NCI-H2107 treated with DMSO at 0.1 percent for 48 hours (cell line): ENCODE measurements at regions not wholly inside any gene's neighbourhood (a gene's known extent, or its start where the extent isn't known, plus 50 kb on each side); places are given as distances from the start of the nearest gene placed in this dataset.

ENCODE experiments used
- DNase-seq: peaks from one replicate; lab custom pipeline; 2025; ENCODE audit not compliant: unreplicated experiment; lab: John Stamatoyannopoulos, UW

DNA sequence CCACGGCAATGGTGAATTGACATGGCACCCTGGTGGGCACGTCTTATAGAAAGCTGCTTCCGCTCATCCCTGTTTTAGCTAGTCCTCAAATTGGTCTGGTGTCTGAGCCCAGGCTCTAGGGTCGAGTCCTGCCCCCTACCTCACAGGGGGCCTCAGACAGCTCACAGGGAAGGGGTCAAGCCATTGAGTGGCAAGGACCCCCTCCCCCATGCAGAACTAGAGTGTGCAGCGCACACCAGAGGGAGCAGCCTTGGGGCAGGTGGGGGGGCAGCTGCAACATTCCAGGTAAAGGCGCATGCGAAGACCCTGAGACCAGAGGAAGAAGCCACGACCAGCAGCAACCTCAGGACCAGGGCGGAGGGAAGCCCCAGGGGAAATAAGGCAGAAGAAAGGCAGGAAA, 240.4 kb upstream of the PPP2R2D start:
- DNase-seq, result no peak

DNA sequence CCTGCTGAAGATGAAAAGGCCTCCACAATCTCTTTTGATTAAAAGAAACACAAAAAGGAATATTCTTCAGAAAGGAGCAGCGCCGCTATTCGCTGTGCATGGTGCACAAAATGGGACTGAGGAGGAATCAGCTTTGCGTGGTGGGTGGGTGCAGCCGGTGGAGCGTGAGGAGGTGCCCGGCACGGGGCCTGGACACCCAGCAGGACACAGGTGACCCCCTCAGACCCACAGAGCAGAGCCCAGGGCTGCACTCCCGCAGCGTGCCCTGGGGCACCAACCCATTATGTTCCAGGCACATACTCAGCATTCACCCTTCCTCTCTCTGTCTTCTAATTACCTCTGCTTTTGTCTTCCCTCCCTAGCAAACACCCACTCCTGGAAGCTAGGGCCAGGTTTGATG, 238.0 kb upstream of the PPP2R2D start:
- DNase-seq, result no peak

GRCh38 chr10:131663351-131663750, 237.5 kb upstream of the PPP2R2D start:
- no peak for DNase-seq

DNA sequence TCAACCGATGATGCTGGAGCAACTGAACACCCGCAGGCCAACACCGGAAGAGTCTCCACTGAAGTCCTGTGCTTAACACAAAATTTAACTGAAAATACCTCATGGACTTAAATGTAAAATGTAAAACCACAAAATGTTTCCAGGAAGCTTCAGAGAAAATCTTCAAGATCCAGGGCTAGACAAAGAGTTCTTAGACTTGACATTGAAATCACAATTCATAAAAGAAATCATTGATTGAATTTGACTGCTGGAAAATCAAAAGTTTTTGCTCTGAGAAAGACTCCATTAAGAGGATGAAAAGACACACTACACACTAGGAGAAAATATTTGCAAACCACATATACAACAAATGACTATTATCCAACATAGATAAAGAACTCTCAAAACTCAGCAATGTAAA, 234.7 kb upstream of the PPP2R2D start:
- DNase-seq, result no peak

DNA sequence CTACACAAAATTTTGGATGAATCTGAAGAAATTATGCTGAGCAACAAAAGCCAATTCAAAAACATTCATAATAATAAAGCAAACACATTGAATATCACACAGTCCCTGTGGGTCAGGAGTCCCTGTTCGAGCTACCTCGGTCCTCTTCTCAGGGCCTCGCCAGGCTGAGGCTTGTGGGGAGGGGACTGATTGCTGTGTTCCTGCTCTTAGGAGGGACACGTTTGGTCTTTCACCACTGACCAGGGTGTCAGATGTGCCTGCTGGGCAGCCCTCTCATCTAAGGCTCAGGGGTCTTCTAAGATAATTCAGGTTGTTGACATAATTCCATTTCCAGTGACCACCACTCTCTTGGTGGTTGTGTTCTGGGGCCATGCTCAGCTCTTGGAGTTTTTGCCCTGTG, 233.8 kb upstream of the PPP2R2D start:
- no peak for DNase-seq

DNA sequence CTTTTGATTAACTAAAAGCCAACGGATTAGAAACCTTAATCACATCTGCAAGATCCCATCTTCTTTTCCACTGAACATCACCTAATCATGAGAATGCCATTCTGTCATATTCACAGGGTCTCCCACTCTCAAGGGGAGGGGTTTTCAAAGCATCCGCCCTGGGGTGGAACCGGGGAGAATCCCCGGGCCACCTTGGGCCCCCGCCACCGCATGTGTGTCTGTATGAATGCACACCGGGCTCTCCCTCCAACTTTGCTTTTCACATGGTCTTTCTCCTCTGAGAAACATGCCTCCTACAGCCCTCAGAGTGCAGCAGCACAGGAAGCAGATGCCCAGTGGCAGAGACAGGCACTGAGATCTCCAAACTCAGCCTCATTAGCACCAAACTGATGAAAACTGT, 233.2 kb upstream of the PPP2R2D start:
- DNase-seq, result no peak

DNA sequence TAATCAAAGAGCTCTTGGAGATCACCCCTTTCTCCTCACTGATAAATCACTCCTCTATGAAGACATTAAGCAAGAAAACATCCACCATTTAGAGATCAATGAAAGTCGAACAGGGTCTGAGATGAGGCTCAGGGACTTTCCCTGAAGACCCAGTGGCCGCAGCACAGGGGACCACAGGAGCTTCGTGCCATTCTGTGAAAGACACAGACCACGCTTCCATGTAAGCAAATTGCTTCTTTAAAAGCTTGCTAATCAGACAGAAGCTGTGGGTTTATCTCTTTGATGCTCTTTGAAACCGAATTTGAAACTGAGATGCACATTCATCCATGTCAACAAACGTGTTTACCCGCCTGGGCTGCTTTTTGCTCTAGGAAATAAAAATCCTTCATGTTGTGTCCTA, 231.9 kb upstream of the PPP2R2D start:
- DNase-seq, result no peak

GRCh38 chr10:131669838-131670237, 231.0 kb upstream of the PPP2R2D start:
- DNase-seq, result no peak

DNA sequence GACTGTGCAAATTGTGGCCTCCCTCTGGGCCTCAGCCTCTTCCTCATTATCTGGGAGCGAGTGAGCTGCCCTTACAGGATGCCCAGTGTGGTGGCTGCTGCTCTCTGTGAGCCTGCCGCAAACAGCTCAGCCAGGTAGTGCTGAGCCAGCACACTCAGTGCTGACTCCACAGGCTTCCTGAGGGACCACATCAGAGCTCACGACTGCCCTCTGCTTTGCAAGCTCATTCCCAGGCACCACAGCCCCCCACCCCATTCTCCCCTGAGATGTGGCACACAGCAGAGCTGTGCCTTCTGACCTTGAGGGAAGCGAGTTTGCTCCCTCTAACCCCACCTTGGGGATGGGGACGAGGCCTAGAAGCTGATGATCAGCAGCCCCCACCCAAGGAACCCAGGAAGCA, 230.5 kb upstream of the PPP2R2D start:
- DNase-seq, result no peak

DNA sequence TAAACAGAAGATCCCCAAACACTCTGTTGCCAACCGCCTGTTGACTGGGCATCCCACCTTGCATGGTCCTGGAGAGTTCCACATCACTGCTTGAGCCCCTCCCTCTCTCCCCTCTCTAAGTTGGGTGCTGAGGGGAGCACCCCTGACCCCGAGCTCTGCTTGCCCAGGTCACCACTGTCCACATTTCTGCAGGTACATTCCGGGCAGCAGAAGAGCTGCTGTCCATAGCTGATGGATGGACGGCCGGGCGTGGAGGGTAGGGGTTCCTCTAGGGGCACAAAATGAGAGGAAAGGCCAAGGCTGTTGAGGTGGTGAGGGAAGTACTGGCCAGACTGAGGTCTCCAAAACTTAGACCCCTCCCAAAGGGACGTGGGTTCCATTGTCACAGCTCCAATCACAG, 227.4 kb upstream of the PPP2R2D start:
- no peak for DNase-seq

DNA sequence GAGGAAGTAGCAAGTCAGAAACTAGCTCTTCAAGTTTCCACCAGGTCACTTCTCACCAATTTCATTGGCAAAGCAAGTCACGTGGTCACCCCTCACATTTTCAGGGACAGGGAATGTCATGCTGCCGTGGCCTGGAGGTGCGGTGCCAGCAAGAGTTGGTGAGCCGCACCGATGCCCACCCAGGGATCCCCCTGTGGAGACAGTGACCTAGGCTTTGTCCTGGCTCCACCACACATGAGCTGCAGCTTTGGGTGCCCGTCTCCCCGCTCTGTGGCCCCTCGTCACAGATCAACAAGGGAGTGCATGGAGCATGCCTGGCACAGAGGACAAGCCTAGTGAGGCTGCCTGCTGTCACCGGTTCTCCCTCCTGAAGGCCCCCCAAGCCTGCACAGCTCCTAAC, 226.7 kb upstream of the PPP2R2D start:
- DNase-seq, result no peak

DNA sequence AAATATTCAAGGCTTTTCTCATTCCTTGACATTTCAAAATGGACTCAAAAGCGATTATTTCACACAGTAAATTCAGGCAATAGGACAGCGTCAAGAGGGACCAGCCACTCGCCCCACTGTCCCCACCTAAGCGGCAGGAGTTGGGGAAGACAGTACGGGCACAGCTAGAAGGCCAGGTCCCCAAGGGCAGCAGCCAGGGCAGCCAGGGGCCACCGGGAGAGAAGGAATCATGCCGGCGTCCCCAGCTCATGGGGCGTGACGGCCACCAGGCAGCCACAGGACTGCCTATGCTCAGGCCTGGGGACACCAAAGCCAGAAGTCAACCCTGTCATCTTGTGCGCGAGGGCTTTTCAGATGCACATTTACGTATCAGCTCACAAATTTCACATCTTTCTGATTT, 225.7 kb upstream of the PPP2R2D start:
- DNase-seq, result no peak

GRCh38 chr10:131676046-131676799, 224.6 kb upstream of the PPP2R2D start:
- peak; percentile 53 for DNase-seq

DNA sequence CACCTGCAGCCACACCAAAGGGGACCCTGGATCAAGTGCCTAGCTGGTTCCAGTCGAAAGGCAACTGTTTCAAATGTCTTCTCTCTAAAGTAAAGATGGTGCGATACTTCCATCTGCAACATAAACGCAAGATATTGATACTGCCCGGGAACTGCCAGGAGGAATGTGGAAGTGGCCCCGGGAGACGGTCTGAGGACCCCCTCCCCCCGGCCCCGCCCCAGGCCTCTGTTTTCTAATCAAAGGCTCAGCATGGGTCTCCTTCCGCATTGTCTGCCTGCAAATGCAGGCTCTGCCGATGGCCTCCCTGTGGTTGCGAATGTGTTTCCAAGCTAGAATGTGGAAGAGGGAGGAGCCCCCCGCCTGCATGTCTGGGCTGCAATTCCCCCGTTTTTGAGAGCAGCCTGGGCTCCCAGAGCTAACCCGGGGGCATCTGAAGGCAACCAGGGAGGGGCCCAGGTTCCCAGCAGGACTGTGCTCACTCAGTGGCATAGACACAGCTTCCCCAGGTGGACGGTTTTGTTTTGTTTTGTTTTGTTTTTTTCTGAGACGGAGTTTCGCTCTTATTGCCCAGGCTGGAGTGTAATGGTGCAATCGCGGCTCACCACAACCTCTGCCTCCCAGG, 223.9 kb upstream of the PPP2R2D start:
- peak; percentile 53 for DNase-seq

DNA sequence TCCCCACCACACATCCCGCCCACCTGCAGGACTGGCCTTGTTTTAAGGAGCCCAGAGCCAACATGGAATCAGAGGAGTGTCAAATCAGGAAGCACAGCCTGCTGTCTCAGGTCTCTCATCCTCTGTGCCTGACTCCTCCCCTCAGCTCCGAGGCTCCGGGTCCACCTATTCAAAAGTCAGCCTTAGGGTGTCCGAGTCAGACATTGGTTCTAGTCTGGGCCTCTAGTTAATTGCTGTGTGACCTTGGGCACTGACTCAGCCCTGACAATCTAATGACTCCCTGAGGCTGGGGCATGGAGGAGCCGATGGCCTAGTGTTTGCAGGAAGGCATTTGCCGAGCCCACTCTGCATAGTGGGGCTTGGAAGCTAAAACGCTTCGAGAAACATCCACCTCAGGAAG, 223.1 kb upstream of the PPP2R2D start:
- no peak for DNase-seq

DNA sequence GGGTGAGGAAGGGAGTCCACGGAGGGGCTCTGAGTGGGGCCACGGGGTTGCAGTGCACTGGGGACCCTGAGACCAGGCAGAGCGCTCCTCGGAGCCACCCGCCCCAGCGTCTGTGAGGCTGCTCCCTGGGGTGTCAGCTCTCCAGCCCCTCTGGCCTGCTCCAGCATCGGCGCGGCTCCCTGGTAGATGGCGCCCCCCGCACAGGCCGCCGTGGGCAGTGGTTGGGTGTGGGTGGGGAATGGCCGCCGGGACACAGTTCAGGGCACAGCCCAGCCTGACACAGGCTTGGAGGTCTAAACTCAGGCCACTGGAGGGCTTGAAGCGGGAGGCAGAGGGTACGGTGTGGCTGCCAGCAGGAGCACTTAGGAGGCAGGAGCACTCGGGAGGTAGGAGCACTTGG, 222.6 kb upstream of the PPP2R2D start:
- no peak for DNase-seq

DNA sequence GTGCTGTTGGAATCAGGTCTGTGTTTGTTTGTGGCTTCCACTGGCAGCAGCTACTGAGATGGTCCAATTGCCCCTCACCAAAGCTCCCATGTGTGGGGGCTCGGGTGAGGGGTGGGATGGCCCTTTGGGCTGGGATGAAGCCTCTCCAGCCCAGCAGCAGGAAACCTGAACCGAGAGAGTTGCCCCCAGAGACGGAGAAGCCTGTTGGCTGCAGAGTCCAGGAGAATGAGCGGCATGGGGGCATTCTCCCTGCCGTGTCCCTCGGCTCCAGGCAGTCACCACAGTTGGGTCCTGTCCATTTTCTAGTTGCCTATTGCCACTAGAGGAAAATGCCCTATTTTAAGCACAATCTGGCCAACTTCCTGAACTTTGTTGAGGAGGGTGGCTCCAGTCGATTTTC, 222.2 kb upstream of the PPP2R2D start:
- DNase-seq, result no peak

GRCh38 chr10:131679926-131680325, 220.9 kb upstream of the PPP2R2D start:
- DNase-seq, result no peak

- no peak for DNase-seq
Measured at GRCh38 chr10:131681122-131681521, 219.7 kb upstream of the PPP2R2D start.

DNA sequence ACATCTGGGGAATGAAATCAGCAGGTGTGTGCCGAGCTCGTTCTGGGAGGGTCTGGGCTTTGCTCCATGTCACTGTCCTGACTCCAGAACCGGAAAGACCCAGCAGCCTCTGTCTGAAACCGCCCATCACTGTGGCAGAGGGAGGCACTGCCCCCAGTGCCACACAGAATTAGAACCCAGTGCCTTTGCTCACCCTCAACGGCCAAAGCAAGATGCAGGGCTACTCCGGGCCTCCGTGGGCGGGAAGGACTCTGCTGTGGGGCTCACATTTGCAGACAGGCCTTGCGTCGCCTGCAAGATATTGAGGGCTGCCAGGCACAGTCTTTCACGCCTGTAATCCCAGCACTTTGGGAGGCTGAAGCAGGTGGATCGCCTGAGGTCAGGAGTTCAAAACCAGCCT, 219.2 kb upstream of the PPP2R2D start:
- DNase-seq, result no peak

GRCh38 chr10:131682271-131682962, 218.4 kb upstream of the PPP2R2D start:
- DNase-seq, result no peak

- no peak for DNase-seq
Measured at GRCh38 chr10:131683281-131683861, 217.4 kb upstream of the PPP2R2D start.
